Neural crest cell (in vitro differentiated cells): ENCODE measurements at regions not wholly inside any gene's neighbourhood (a gene's known extent, or its start where the extent isn't known, plus 50 kb on each side); places are given as distances from the start of the nearest gene placed in this dataset.

Source experiments
- DNase-seq: peaks from one replicate; pipeline ENCODE4 v3.0.0; 2021; ENCODE audit warnings: low read depth, mixed read lengths, low spot score
- H3K27ac Mint-ChIP-seq: one replicate; pipeline ENCODE4 v1.8.0; 2021; ENCODE audit warnings: mild to moderate bottlenecking, mixed read lengths; ENCODE audit not compliant: unreplicated experiment
- H3K27me3 Mint-ChIP-seq: 2 replicates; pipeline ENCODE4 v1.8.0; 2021; ENCODE audit warnings: low read depth, mild to moderate bottlenecking, mixed read lengths
- H3K36me3 Mint-ChIP-seq: 2 replicates; pipeline ENCODE4 v1.8.0; 2021; ENCODE audit warnings: low read depth, mild to moderate bottlenecking, mixed read lengths
- H3K4me1 Mint-ChIP-seq: 2 replicates; pipeline ENCODE4 v1.8.0; 2021; ENCODE audit warnings: mixed read lengths
- H3K4me3 Mint-ChIP-seq: one replicate; pipeline ENCODE4 v1.8.0; 2021; ENCODE audit warnings: mild to moderate bottlenecking, mixed read lengths
- H3K9me3 Mint-ChIP-seq: 2 replicates; pipeline ENCODE4 v1.8.0; 2021; ENCODE audit warnings: mixed read lengths
- TF ChIP-seq, protein P1 (sequence below): fragments of 200-600 bp; sonication (generic); conservative IDR thresholded peaks from 2 replicates; pipeline ENCODE4 v1.5.0; 2021; ENCODE audit warnings: antibody characterized with exemption, mild to moderate bottlenecking

DNA sequence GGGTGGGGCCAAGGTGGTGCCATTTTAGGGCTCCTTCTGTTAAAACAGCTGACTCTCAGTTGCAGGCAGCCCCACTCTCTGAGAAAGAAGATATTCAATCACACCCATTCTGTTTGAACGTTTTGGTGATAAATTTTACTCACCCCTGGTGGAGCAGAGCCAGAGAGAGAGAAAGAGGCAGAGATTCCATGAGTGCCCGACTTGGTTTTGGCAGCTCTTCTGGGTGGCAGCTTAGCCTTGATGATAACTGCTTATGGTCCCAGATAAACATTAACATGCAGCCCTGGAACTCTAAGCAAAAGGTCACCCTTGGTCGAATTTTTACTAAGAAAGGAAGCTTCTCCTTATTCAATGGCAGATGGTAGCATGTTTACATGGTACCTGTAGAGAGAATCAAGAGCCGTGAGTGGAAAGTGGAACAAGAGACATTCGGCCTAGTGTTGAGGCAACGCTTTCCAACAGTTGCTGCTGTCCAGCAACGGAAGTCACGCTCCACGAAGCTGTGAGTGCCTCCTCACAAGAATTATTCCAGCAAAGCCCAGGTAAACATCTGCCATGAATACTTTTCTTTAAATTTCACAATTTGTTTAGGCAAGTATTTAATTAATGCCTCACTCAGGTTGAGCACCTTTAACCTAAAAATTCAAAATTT lies 530.6 kb upstream of the ROBO2 start:
- H3K9me3 Mint-ChIP-seq = no peaks in the 10 kb centered on the region
- no peaks in the 10 kb centered on the region for H3K4me1 Mint-ChIP-seq
- H3K4me3 Mint-ChIP-seq = no peak overlapping the region
- H3K27ac Mint-ChIP-seq = no peak overlapping the region
- TF ChIP-seq, protein P1, sequence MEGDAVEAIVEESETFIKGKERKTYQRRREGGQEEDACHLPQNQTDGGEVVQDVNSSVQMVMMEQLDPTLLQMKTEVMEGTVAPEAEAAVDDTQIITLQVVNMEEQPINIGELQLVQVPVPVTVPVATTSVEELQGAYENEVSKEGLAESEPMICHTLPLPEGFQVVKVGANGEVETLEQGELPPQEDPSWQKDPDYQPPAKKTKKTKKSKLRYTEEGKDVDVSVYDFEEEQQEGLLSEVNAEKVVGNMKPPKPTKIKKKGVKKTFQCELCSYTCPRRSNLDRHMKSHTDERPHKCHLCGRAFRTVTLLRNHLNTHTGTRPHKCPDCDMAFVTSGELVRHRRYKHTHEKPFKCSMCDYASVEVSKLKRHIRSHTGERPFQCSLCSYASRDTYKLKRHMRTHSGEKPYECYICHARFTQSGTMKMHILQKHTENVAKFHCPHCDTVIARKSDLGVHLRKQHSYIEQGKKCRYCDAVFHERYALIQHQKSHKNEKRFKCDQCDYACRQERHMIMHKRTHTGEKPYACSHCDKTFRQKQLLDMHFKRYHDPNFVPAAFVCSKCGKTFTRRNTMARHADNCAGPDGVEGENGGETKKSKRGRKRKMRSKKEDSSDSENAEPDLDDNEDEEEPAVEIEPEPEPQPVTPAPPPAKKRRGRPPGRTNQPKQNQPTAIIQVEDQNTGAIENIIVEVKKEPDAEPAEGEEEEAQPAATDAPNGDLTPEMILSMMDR = no peak
- DNase-seq = no peak
- H3K36me3 Mint-ChIP-seq = no peaks in the 10 kb centered on the region
- H3K27me3 Mint-ChIP-seq = no peaks in the 10 kb centered on the region

DNA sequence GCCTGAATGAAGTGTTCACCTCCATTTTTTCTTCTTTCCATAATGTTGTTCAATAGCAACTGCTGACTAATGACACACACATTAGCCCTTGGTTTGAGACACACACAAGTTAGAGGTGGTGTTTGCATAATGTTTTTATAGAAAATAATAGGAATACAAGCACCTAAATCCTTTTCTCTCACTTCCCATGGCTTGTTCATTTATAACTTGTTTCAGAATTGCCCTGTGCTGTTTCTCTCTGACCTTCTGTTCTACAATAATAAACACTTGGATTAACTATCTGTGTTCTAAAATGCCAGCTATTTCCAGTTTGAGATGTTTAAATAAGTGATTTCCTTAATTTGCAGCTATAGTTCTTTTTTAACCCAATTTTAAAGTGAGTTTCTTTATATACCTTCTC lies 525.1 kb upstream of the ROBO2 start:
- Mint-ChIP-seq H3K9me3 (no peaks in the 10 kb centered on the region), H3K27me3 (no peaks in the 10 kb centered on the region), H3K36me3 (no peaks in the 10 kb centered on the region), H3K4me1 (no peaks in the 10 kb centered on the region), H3K27ac (no peak overlapping the region), H3K4me3 (no peak overlapping the region)
- DNase-seq = no peak
- TF ChIP-seq, protein P1 = no peak

DNA sequence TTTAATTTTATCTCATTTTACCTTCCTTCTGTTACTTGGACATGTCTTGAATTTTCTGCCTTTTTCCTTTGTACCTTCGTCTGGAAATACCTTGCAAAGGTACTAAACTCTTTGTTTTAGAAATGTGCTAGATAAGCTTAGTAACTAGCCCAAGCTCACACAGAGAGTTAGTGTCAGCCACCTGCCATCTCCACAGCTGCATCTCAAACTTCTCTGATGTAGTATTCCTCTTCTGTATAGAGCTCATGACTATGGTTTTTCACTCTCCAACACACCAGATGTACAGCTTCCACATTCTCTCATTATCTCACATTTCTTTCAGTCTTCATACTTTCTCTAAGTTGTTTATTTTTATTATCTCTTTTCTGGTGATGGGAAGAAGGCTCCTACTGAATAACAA lies 516.6 kb upstream of the ROBO2 start:
- Mint-ChIP-seq H3K27ac (no peak overlapping the region), H3K27me3 (no peaks in the 10 kb centered on the region), H3K4me1 (no peaks in the 10 kb centered on the region), H3K9me3 (no peaks in the 10 kb centered on the region), H3K4me3 (no peak overlapping the region), H3K36me3 (no peaks in the 10 kb centered on the region)
- TF ChIP-seq, protein P1 = no peak
- no peak for DNase-seq

DNA sequence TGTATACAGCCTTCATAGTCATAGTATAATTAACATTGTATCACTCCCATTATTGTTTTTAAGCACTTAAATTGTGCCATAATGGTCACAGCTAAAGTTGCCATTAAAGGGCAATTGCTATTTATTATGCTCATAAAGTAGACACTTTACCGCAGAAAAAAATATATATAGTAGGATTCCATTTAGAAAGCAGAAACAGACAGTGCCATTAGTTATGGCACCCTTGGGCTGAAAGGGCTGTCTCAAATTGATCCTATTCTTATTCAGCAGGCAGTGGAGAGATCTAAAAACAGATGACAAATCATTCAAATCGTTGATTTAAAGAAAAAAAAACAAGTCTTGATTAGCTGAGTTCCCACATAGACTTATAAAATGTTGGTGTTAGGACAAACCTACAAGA lies 514.2 kb upstream of the ROBO2 start:
- TF ChIP-seq, protein P1 = no peak
- Mint-ChIP-seq H3K36me3 (no peaks in the 10 kb centered on the region), H3K27ac (no peak overlapping the region), H3K4me3 (no peak overlapping the region), H3K4me1 (no peaks in the 10 kb centered on the region), H3K27me3 (no peaks in the 10 kb centered on the region), H3K9me3 (no peaks in the 10 kb centered on the region)
- DNase-seq = no peak

DNA sequence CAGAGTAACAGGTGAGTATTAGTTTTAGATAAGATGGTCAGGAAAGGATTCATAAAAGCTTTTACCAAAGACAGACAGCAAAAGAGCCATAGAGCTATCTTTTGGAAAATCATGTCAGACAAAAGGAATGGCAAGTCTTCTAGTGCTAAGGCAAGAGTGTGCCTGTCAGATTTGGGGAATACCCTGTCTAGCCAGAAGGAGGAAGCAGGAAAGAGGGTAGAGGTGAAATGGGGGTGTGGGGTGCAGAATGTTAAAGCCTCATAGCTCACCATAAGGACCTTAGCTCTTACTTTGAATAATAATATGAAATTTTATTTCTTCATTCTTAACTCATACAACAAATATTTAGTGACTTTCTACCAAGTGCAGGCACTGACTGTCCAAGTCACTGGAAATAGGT lies 512.1 kb upstream of the ROBO2 start:
- Mint-ChIP-seq H3K4me3 (no peak overlapping the region), H3K27ac (no peak overlapping the region), H3K36me3 (no peaks in the 10 kb centered on the region), H3K27me3 (no peaks in the 10 kb centered on the region), H3K9me3 (no peaks in the 10 kb centered on the region), H3K4me1 (peaks cover 13% of the 10 kb centered on the region)
- TF ChIP-seq, protein P1 = no peak
- DNase-seq = no peak
